SK-N-SH (cell line): ENCODE measurements at regions not wholly inside any gene's neighbourhood (a gene's known extent, or its start where the extent isn't known, plus 50 kb on each side); places are given as distances from the start of the nearest gene placed in this dataset.

Experiments
- CTCF ChIA-PET: fragments of 300-600, 350-600 bp; formaldehyde crosslinking; extraction: SDS; loops from one replicate; lab custom pipeline; 2021; lab: Yijun Ruan, JAX
- POLR2A ChIA-PET: fragments of 350-600 bp; sonication (Branson Sonifier 250); formaldehyde crosslinking; extraction: SDS; loops from one replicate; lab custom pipeline; 2020; ENCODE audit warnings: antibody characterized with exemption, inconsistent platforms; lab: Yijun Ruan, JAX
- DNase-seq: peaks from one replicate; pipeline ENCODE4 v3.0.0; 2012
- H2AFZ ChIP-seq: fragments of 200-600 bp; sonication (generic); 2 replicates; pipeline ENCODE4 v1.8.1; 2016; ENCODE audit warnings: antibody characterized with exemption, mild to moderate bottlenecking, low read depth
- H3F3A ChIP-seq: fragments of 200-600 bp; sonication (generic); replicated peaks from 2 replicates; pipeline ENCODE3; 2016; ENCODE audit warnings: antibody characterized with exemption, mild to moderate bottlenecking; ENCODE audit not compliant: insufficient read depth
- H3K27ac ChIP-seq, 2 experiments: fragments of 200-500 bp in 1 of 2; fragments of 200-600 bp in 1 of 2; sonication (Bioruptor generic) in 1 of 2; sonication (generic), shearing (Covaris generic) in 1 of 2; 2 replicates each; pipeline versions ENCODE4 v1.5.1 to v1.6.1; 2014 to 2016; ENCODE audit warnings: low read depth in 2 of 2, inconsistent platforms in 1 of 2, low read length in 1 of 2, mild to moderate bottlenecking in 1 of 2, mixed read lengths in 1 of 2
- H3K27me3 ChIP-seq: fragments of 200-600 bp; sonication (generic), shearing (Covaris generic); 2 replicates; pipeline ENCODE4 v1.6.1; 2016; ENCODE audit warnings: mixed run types; ENCODE audit not compliant: insufficient read depth
- H3K36me3 ChIP-seq, 2 experiments: fragments of 200-500 bp in 1 of 2; fragments of 200-600 bp in 1 of 2; sonication (Bioruptor generic) in 1 of 2; sonication (generic) in 1 of 2; replicated peaks in 1 of 2; 2 replicates each; pipeline versions ENCODE3 to v1.5.1; 2014 to 2016; ENCODE audit warnings: low read length in 1 of 2, mild to moderate bottlenecking in 1 of 2; ENCODE audit not compliant: insufficient read depth in 2 of 2, control insufficient read depth in 1 of 2
- H3K4me1 ChIP-seq, 2 experiments: fragments of 200-500 bp in 1 of 2; fragments of 200-600 bp in 1 of 2; sonication (Bioruptor generic) in 1 of 2; sonication (generic), shearing (Covaris generic) in 1 of 2; 2 replicates each; pipeline versions ENCODE4 v1.5.1 to v1.6.1; 2014 to 2016; ENCODE audit warnings: low read depth in 1 of 2, low read length in 1 of 2, mixed run types in 1 of 2; ENCODE audit not compliant: insufficient read depth in 2 of 2, control insufficient read depth in 1 of 2
- H3K4me2 ChIP-seq: fragments of 200-600 bp; sonication (generic), shearing (Covaris generic); 2 replicates; pipeline ENCODE4 v1.6.1; 2017; ENCODE audit warnings: mixed run types
- H3K4me3 ChIP-seq, 2 experiments: fragments of 200-500 bp in 1 of 2; fragments of 200-600 bp in 1 of 2; sonication (Bioruptor generic) in 1 of 2; sonication (generic), shearing (Covaris generic) in 1 of 2; 2 replicates each; pipeline versions ENCODE4 v1.5.1 to v1.8.1; 2014 to 2016; ENCODE audit warnings: low read depth in 2 of 2, inconsistent platforms in 1 of 2, low read length in 1 of 2, mild to moderate bottlenecking in 1 of 2, mixed read lengths in 1 of 2, moderate library complexity in 1 of 2
- H3K79me2 ChIP-seq: fragments of 200-600 bp; sonication (generic); 2 replicates; pipeline ENCODE4 v1.8.1; 2017; ENCODE audit warnings: mild to moderate bottlenecking; ENCODE audit not compliant: insufficient read depth
- H3K9ac ChIP-seq: fragments of 200-600 bp; sonication (generic); 2 replicates; pipeline ENCODE4 v1.6.1; 2017; ENCODE audit warnings: mixed run types
- H3K9me2 ChIP-seq: fragments of 200-600 bp; sonication (generic); 2 replicates; pipeline ENCODE4 v1.6.1; 2017; ENCODE audit warnings: mixed run types
- H3K9me3 ChIP-seq: fragments of 200-600 bp; sonication (generic); 2 replicates; pipeline ENCODE4 v1.6.1; 2017; ENCODE audit warnings: mixed run types, mild to moderate bottlenecking, moderate library complexity
- H4K20me1 ChIP-seq: fragments of 200-600 bp; sonication (generic); 2 replicates; pipeline ENCODE4 v1.6.1; 2017; ENCODE audit warnings: mild to moderate bottlenecking, mixed run types; ENCODE audit not compliant: insufficient read depth
- CHD2 ChIP-seq: fragments of 150-350 bp; IDR thresholded peaks from 2 replicates; pipeline ENCODE4 v1.6.1; 2018; ENCODE audit warnings: low read length; ENCODE audit not compliant: partially characterized antibody
- EZH2phosphoT487 ChIP-seq: fragments of 200-600 bp; sonication (generic); IDR thresholded peaks from 2 replicates; pipeline ENCODE4 v1.6.1; 2017; ENCODE audit warnings: low read depth, mixed run types, mild to moderate bottlenecking, antibody characterized with exemption, moderate library complexity, borderline replicate concordance
- FOSL2 ChIP-seq: IDR thresholded peaks from 2 replicates; pipeline ENCODE4 v1.4.0; 2012; ENCODE audit warnings: low read depth, mild to moderate bottlenecking, moderate library complexity, borderline replicate concordance
- FOXJ3 ChIP-seq: sonication (generic); formaldehyde crosslinking; IDR thresholded peaks from 2 replicates; pipeline ENCODE4 v1.5.1; 2020; ENCODE audit warnings: mild to moderate bottlenecking, missing genetic modification reagents
- FOXM1 ChIP-seq: IDR thresholded peaks from 2 replicates; pipeline ENCODE4 v1.4.0; 2012; ENCODE audit warnings: low read depth, mild to moderate bottlenecking
- GATA2 ChIP-seq: sonication (generic); formaldehyde crosslinking; IDR thresholded peaks from 2 replicates; pipeline ENCODE4 v1.5.0; 2020; ENCODE audit warnings: mild to moderate bottlenecking, missing genetic modification reagents
- MXI1 ChIP-seq: IDR thresholded peaks from 2 replicates; pipeline ENCODE4 v1.6.1; 2012; ENCODE audit warnings: mild to moderate bottlenecking, low read depth, low read length, improper control_type of control experiment
- NFIC ChIP-seq: IDR thresholded peaks from 2 replicates; pipeline ENCODE4 v1.4.0; 2012; ENCODE audit warnings: borderline replicate concordance
- NRF1 ChIP-seq: IDR thresholded peaks from 2 replicates; pipeline ENCODE4 v1.6.1; 2012; ENCODE audit warnings: low read depth, mild to moderate bottlenecking, low read length
- RAD21 ChIP-seq: IDR thresholded peaks from 2 replicates; pipeline ENCODE4 v1.6.1; 2012; ENCODE audit warnings: mild to moderate bottlenecking, low read length
- RXRA ChIP-seq: IDR thresholded peaks from 2 replicates; pipeline ENCODE4 v1.4.0; 2012; ENCODE audit warnings: low read depth, mild to moderate bottlenecking, borderline replicate concordance
- WGBS: methylation state at CpG from one replicate; pipeline ENCODE4 v1.1.6; 2017; ENCODE audit warnings: low lambda C conversion rate; 5-methylcytosine and 5-hydroxymethylcytosine counted together

DNA sequence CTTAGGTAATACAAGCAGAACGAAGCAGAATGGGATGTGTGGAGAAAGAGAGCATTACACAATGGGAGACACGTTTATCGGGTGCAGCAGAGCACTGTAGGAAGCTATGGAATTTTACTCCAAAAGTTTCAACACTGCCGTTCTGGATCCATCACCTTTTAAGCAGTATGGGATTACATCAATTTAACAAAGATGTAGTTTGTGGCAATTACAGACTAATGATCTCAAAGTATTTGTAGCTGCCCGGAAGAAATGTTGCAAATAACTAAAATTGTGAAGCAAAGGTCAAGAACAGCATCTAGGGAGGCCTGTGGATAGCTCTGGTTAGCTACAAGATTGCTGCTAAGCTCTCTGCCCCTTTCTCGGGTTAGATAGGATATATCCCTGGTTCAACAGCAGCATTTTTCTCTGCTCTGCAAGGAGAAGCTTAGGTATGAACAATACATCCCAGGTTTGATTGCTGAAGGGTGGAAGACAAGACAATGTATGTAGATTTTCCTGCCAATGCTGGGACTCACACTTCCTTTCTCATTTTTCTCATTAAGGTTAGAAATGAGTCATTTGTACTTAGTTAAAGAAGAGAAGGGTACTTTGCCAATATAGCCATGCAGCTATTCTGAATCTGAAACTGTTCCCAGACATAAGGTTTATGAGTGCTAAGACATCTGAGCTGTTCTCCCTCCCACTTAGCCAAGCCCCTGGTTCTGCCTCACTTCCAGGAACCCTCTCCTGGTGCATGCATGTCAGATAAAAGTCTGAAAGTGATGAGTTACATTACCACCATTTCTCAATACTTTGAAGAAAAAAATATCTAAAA, 75.0 kb upstream of the HIF1A start:
- Histone ChIP-seq H3K4me1 (peaks cover 10 to 16% of the 10 kb centered on the region in 2 experiments), H3K4me3 (no peak overlapping the region), H2AFZ (no peak overlapping the region), H3K9me3 (no peaks in the 10 kb centered on the region), H3K79me2 (no peaks in the 10 kb centered on the region), H3K4me2 (peak overlapping the region; percentile 2; the same call in 1 of the 2 replicates), H3K9me2 (no peaks in the 10 kb centered on the region), H4K20me1 (no peaks in the 10 kb centered on the region), H3K36me3 (no peaks in the 10 kb centered on the region), H3K27ac (peak overlapping the region; percentile 56 to 64), H3F3A (peaks cover 23% of the 10 kb centered on the region), H3K9ac (no peak overlapping the region), H3K27me3 (no peaks in the 10 kb centered on the region)
- CTCF ChIA-PET = interaction anchor here (1.1 to 2.5 kb wide), 5 partner anchors 9 to 145 kb away, joined by 3 to 8 read pairs (median 4); no protein-coding TSS in a partner anchor
- no peak for DNase-seq
- TF ChIP-seq FOXJ3 (no peak), FOSL2 (peak; percentile 11; the same call in 1 of the 2 replicates), FOXM1 (no peak), NFIC (peak; percentile 23; the same call in 1 of the 2 replicates), EZH2phosphoT487 (no peak), RAD21 (0 out of 2 replicates have a peak, but pooled peaks have one; percentile 1)
- 81% methylated on average over 6 of the region's 6 CpGs for WGBS
- POLR2A ChIA-PET = no interaction called here

DNA sequence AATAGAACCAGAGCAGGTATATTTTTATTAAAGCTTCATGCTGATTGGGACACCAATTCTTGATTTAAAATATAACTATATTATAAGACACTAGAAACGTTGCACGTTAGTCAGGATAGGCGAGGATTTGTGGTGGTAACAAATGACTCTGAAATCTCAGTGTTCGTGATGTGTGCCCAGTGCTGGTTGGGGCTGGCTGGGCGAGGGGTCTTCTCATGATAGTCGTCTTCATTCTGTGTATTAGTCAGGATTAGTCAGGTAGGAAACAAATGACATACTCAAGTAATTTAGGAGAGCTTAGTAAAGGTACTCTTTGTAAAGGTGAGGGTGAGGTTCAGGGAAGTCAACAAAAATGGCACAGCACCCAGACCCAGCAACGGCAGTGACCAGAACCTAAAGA, 73.9 kb upstream of the HIF1A start:
- H3K27me3 ChIP-seq = no peaks in the 10 kb centered on the region
- TF ChIP-seq GATA2 (CRISPR knock-in tag) = no peak
- no peak for TF ChIP-seq RAD21
- TF ChIP-seq MXI1 = no peak
- no peak for TF ChIP-seq NRF1
- no peak for TF ChIP-seq RXRA
- TF ChIP-seq CHD2 = no peak
- no peaks in the 10 kb centered on the region for H3K36me3 ChIP-seq
- no peak overlapping the region for H3K4me3 ChIP-seq
- H3F3A ChIP-seq = peaks cover 16% of the 10 kb centered on the region
- POLR2A ChIA-PET = no interaction called here
- DNase-seq = no peak
- H3K4me2 ChIP-seq = no peak overlapping the region
- H4K20me1 ChIP-seq = no peaks in the 10 kb centered on the region
- 77% methylated on average over 7 of the region's 7 CpGs for WGBS
- no peaks in the 10 kb centered on the region for H3K9me3 ChIP-seq
- H3K27ac ChIP-seq = no peak overlapping the region
- H3K9ac ChIP-seq = no peak overlapping the region
- no peaks in the 10 kb centered on the region for H3K9me2 ChIP-seq
- no peak overlapping the region for H2AFZ ChIP-seq
- CTCF ChIA-PET = interaction anchor here (1.1 to 2.5 kb wide), 3 partner anchors 10 to 146 kb away, joined by 3 to 8 read pairs (median 3); no protein-coding TSS in a partner anchor
- H3K79me2 ChIP-seq = no peaks in the 10 kb centered on the region
- H3K4me1 ChIP-seq = peaks cover 1 to 9% of the 10 kb centered on the region in 2 experiments; a peak in 3 of 4 replicates

DNA sequence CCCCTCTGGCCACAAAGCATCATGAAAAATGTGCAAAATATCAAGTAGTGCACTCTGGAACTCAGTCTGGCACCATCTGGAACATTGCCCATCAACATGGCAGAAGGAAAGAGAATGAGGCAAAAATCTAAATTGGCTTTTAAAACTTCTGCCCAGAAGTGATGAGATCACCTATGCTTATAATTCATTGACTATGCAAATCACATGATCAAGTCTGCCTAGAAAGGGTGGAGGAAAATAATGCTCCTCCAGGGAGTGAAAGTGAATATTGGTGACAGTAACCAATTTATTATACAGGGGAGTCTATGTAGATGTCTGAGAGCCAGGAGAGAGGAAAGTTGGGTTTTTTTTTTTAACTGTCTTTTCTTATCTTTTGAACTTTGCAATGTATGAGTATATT, 73.3 kb upstream of the HIF1A start:
- peaks cover 13% of the 10 kb centered on the region for H3F3A ChIP-seq
- H4K20me1 ChIP-seq = no peaks in the 10 kb centered on the region
- peaks cover 0 to 9% of the 10 kb centered on the region in 2 experiments; a peak in 2 of 4 replicates for H3K4me1 ChIP-seq
- H3K4me3 ChIP-seq = no peak overlapping the region
- no peaks in the 10 kb centered on the region for H3K27me3 ChIP-seq
- no peak for TF ChIP-seq CHD2
- H3K9me2 ChIP-seq = no peaks in the 10 kb centered on the region
- no peak overlapping the region for H2AFZ ChIP-seq
- no peaks in the 10 kb centered on the region for H3K36me3 ChIP-seq
- POLR2A ChIA-PET = no interaction called here
- H3K9me3 ChIP-seq = no peaks in the 10 kb centered on the region
- CTCF ChIA-PET = no interaction called here
- no peak for DNase-seq
- no peak overlapping the region for H3K9ac ChIP-seq
- no peak overlapping the region for H3K27ac ChIP-seq
- H3K79me2 ChIP-seq = no peaks in the 10 kb centered on the region
- H3K4me2 ChIP-seq = no peak overlapping the region
